ENCODE measurements at regions not wholly inside any gene's neighbourhood (a gene's known extent, or its start where the extent isn't known, plus 50 kb on each side); places are given as distances from the start of the nearest gene placed in this dataset.

- TF ChIP-seq, protein P1, sequence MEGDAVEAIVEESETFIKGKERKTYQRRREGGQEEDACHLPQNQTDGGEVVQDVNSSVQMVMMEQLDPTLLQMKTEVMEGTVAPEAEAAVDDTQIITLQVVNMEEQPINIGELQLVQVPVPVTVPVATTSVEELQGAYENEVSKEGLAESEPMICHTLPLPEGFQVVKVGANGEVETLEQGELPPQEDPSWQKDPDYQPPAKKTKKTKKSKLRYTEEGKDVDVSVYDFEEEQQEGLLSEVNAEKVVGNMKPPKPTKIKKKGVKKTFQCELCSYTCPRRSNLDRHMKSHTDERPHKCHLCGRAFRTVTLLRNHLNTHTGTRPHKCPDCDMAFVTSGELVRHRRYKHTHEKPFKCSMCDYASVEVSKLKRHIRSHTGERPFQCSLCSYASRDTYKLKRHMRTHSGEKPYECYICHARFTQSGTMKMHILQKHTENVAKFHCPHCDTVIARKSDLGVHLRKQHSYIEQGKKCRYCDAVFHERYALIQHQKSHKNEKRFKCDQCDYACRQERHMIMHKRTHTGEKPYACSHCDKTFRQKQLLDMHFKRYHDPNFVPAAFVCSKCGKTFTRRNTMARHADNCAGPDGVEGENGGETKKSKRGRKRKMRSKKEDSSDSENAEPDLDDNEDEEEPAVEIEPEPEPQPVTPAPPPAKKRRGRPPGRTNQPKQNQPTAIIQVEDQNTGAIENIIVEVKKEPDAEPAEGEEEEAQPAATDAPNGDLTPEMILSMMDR (IDR thresholded peaks at IDR 0.05; ENCODE audit: insufficient read depth, low read depth, low read length): no peak
- TF ChIP-seq EZH2 (IDR thresholded peaks at IDR 0.05; ENCODE audit: insufficient read depth, low read length): no peak
Observed at GRCh38 chrX:1102786-1103185, 109.7 kb downstream of the CRLF2 start.
